ENCODE measurements at regions not wholly inside any gene's neighbourhood (a gene's known extent, or its start where the extent isn't known, plus 50 kb on each side); places are given as distances from the start of the nearest gene placed in this dataset.

GRCh38 chr9:89655990-89656657 is 51.3 kb downstream of the GADD45G start:
- no peak for DNase-seq

- DNase-seq, result no peak
Measured at GRCh38 chr9:89657295-89657694, 52.5 kb downstream of the GADD45G start.

GRCh38 chr9:89657765-89658164 is 53.0 kb downstream of the GADD45G start:
- no peak for DNase-seq

- no peak for DNase-seq
Measured at GRCh38 chr9:89658401-89658800, 53.6 kb downstream of the GADD45G start.

DNA sequence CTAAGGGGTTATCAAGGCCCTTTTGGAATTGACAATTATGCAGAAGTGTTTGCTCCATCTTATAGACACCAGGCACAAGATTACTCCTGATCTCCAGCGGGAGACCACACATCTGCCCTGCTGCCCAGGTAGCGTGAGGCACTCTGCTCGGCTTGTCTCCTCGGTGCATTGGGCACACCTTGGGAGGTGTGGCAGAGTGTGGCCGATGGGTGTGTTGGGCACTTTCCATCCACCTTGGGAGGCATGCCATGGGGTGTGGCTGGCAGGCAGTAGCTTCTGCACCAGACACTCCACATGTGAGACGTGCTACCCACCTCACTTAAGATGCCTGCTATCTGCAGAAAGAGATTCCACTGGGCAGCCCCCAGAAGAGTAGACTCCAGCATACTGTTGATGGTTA is 54.1 kb downstream of the GADD45G start:
- no peak for DNase-seq

DNA sequence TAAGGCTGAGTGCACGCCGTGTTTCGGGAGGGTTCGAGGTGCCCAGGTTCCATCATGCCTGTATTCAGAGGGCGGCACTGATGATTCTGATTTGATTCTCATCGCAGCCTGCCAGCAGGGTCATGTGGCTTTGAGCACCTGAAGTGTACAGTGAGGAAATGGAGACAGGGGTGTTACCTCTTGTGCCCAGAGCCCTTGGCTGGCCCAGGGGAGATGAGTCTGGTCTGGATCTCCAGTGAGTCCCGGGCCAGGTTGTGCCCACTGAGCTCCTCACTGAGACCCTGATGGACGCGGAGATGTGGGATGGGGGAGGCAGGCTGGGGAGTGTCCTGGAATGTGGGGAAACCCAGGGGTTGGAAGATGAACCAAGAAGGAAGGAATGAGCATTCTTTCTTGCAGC is 54.7 kb downstream of the GADD45G start:
- DNase-seq, result no peak

- no peak for DNase-seq
Measured at GRCh38 chr9:89659891-89660685, 55.3 kb downstream of the GADD45G start.

- DNase-seq, result no peak
Measured at GRCh38 chr9:89661391-89661949, 56.7 kb downstream of the GADD45G start.

- no peak for DNase-seq
Measured at GRCh38 chr9:89661956-89662717, 57.3 kb downstream of the GADD45G start.

GRCh38 chr9:89662718-89663613 is 58.2 kb downstream of the GADD45G start:
- no peak for DNase-seq

- no peak for DNase-seq
Measured at GRCh38 chr9:89663614-89663970, 58.8 kb downstream of the GADD45G start.

DNA sequence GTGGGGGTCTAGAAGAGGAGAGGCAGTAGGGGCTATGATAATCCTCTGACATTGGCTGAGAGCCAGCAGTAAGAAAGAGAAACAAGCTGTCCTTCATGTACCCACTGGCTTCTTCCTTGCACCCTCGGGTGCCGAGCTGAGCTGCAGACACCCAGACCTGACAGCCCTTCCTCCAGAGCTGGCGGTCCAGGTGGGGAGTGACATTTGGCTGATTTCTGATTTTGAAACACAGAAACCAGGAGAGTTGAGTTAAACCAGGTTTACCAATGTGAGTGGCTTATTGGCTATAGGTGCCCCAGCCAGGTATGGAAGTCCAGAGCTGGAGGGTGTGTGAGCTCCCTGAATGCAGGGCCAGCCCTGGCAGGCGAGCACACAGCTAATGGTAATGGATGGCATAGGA is 59.2 kb downstream of the GADD45G start:
- no peak for DNase-seq

DNA sequence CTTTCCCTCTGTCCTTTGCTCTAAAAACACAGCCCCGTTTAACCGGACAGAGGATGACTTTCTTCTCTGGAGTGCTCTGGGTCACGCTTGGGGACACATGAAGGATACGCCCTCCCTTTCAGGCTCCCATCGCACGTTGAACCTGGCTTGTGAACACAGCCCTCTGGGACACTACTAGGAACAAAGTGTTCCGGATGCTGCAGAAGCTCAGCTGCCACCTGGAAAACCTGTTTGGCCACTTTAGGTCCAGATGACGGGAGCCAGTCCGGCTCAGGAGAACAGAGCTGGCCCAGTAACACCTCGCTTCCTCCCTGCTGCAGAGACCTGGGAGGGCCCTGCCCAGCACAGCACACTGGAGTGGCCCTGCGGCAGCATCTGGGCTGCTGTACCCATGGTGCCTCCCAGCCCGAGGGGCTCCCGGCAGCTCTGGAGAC is 60.1 kb downstream of the GADD45G start:
- no peak for DNase-seq

- no peak for DNase-seq
Measured at GRCh38 chr9:89666364-89666763, 61.6 kb downstream of the GADD45G start.

DNA sequence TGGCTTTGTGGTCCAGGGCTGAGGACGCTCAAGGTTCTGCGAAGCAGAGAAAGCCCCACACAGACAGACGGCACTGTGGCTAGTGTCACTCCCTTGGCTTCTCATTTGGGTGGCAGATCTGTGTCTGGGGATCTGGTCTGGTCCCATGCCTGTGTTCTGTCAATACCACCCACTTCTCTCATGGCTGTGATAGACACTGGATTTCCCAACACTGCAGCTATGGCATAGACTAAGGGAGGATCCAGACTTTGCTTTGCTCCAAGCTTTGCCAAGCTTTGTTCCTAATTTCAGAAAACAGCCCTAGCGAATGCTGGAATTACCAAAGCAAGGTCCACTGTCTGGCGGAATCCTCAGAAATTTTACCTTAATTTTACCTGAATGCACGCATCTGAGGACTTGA is 62.1 kb downstream of the GADD45G start:
- DNase-seq, result no peak

GRCh38 chr9:89667726-89668125 is 62.9 kb downstream of the GADD45G start:
- no peak for DNase-seq

DNA sequence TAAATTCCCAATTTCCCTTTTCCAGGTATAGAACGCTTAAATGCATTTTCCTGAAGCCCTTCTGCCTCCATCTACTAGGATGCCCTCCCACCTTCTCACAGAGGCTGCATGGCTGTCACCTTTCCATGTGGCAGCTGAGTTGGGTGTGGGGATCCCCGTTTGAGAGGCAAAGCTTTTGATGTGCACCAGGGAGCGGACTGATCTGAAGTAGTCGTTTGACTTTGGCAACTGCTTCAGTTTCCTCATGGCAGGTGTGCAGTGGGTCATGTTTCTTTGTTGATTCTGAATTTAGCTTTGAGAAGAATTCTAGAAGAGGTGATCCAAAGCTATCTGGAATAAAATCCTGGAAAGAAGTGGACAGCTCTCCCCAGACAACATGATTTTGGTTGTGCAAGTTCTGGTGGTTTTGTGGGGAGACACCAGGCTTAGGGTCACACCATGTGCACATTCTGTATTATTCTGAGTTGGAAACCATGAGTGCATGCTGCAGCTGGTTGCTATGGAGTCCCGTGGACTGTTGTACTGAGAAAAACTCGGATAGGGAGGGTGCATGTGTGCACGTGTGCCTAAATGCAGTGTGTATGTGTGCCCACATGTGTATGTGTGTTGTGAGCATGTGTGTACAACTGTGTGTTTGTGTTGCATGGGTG is 63.5 kb downstream of the GADD45G start:
- DNase-seq, result no peak

DNA sequence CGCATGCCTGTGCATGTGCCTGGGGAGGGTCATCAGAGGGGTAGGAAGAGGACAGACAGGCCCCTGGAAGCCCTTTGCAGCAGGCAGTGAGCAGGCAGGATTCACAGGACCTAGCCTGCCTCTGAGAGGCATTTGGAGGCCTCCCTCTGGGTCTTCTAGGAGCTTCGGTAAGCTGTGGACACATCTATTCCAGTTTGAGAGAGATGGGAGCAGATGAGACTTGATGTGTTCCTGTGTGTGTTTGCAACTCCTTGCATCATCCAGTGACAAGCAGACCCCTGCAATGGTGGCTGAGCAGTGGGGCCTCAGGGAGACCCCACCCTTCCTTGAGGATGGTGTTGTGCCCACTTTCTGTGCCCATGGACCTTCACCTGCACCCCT is 64.0 kb downstream of the GADD45G start:
- no peak for DNase-seq

- DNase-seq, result no peak
Measured at GRCh38 chr9:89669361-89669842, 64.6 kb downstream of the GADD45G start.

DNA sequence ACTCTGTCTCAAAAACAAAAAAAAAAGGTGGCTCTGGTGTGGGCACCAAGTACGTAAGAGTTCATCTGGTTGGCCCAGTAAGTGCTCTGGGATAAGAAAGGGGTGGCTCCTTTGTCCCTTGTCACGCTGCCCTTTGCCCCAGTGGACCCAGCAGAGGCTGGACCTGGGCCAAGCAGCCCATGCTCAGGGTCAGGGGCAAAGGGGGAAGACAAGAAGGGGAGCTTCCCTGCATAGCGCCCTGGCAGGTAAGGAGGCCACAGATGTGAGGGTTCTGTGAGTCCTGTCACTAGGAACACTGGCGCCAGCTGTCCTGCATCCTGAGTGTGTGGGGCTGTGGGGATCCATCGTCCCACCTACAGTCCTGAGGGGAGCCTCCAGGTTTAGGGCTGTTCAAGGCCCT is 65.3 kb downstream of the GADD45G start:
- DNase-seq, result no peak

GRCh38 chr9:89670801-89671434 is 66.1 kb downstream of the GADD45G start:
- no peak for DNase-seq
